A549 (cell line): ENCODE measurements at regions not wholly inside any gene's neighbourhood (a gene's known extent, or its start where the extent isn't known, plus 50 kb on each side); places are given as distances from the start of the nearest gene placed in this dataset.
"Not testable (repeated sequence)": the region's sequence is repeated elsewhere in the genome, so short reads cannot be mapped to it uniquely, and the experiment has no call there.

Source experiments
- ATAC-seq, 2 experiments: fragments of 200-7000 bp in 1 of 2; fragments of >200 bp in 1 of 2; cut with Nextera tagmentation in 1 of 2; cut with Tn5 transposase in 1 of 2; 3 replicates each; pipeline versions ENCODE4 v1.8.0 to v1.9.1; 2018 to 2020; ENCODE audit warnings: mild to moderate bottlenecking in 1 of 2, moderate library complexity in 1 of 2
- CTCF ChIA-PET: fragments of 300-600 bp; sonication (Branson Sonifier 250); formaldehyde crosslinking; extraction: SDS; loops from one replicate; lab custom pipeline; 2021; ENCODE audit warnings: antibody characterized with exemption, inconsistent platforms; lab: Yijun Ruan, JAX
- POLR2A ChIA-PET: fragments of 350-600 bp; formaldehyde crosslinking; extraction: SDS; loops from one replicate; lab custom pipeline; 2021; ENCODE audit warnings: antibody characterized with exemption, inconsistent platforms; lab: Yijun Ruan, JAX
- DNase-seq, 2 experiments: peaks; one replicate each; pipeline versions ENCODE4 v3.0.0 to v3.0.0-alpha.2; 2011 to 2016; ENCODE audit warnings: low read depth in 1 of 2, low spot score in 1 of 2
- FAIRE-seq: peaks from 2 replicates; lab custom pipeline; 2011; peaks lifted over from hg19 to GRCh38; lab: Jason Lieb, UNC
- H3K27ac ChIP-seq, 2 experiments: fragments of >200 bp; sonication (Bioruptor Twin); formaldehyde crosslinking; 3 replicates each; pipeline ENCODE4 v1.5.1; 2016 to 2017
- H3K4me1 ChIP-seq: fragments of >200 bp; sonication (Bioruptor Twin); formaldehyde crosslinking; 3 replicates; pipeline ENCODE4 v1.6.1; 2016
- H3K4me2 ChIP-seq: fragments of >200 bp; sonication (Bioruptor Twin); formaldehyde crosslinking; 3 replicates; pipeline ENCODE4 v1.6.1; 2016
- H3K4me3 ChIP-seq: fragments of >200 bp; sonication (Bioruptor Twin); formaldehyde crosslinking; 3 replicates; pipeline ENCODE4 v1.5.1; 2016
- H3K9me3 ChIP-seq: fragments of >200 bp; sonication (Bioruptor Twin); formaldehyde crosslinking; 3 replicates; pipeline ENCODE4 v1.6.1; 2016
- EHMT2 ChIP-seq: fragments of 200-600 bp; sonication (generic); IDR thresholded peaks from 2 replicates; pipeline ENCODE4 v1.6.1; 2016; ENCODE audit warnings: antibody characterized with exemption, low read depth, mild to moderate bottlenecking, moderate library complexity
- EP300 ChIP-seq, 2 experiments: fragments of >200 bp; sonication (Bioruptor Twin); formaldehyde crosslinking; IDR thresholded peaks; 2 replicates in 1 of 2; 3 replicates in 1 of 2; pipeline ENCODE4 v1.6.1; 2016 to 2017
- FOXS1 ChIP-seq: fragments of 250-450 bp; sonication (Bioruptor Pico); IDR thresholded peaks from 2 replicates; pipeline ENCODE4 v1.5.0; 2020; ENCODE audit warnings: mild to moderate bottlenecking, moderate library complexity
- GATA3 ChIP-seq: IDR thresholded peaks from 2 replicates; pipeline ENCODE4 v1.6.1; 2012; ENCODE audit warnings: borderline replicate concordance
- MAZ ChIP-seq: fragments of 150-350 bp; IDR thresholded peaks from 2 replicates; pipeline ENCODE4 v1.6.1; 2014; ENCODE audit warnings: antibody characterized with exemption, low read depth, low read length, borderline replicate concordance
- POLR2A ChIP-seq: IDR thresholded peaks from 2 replicates; pipeline ENCODE4 v1.6.1; 2012; ENCODE audit warnings: mild to moderate bottlenecking, low read length
- RNF2 ChIP-seq: fragments of 200-600 bp; sonication (generic); IDR thresholded peaks from 2 replicates; pipeline ENCODE4 v1.6.1; 2016; ENCODE audit warnings: low read depth, mild to moderate bottlenecking, antibody characterized with exemption, moderate library complexity, borderline replicate concordance
- ZC3H11A ChIP-seq: fragments of 450-650 bp; IDR thresholded peaks from 2 replicates; pipeline ENCODE4 v1.6.1; 2014; ENCODE audit warnings: antibody characterized with exemption, mild to moderate bottlenecking
- WGBS: methylation state at CpG from one replicate; pipeline ENCODE4 v1.1.6; 2017; ENCODE audit errors: missing lambda C conversion rate; 5-methylcytosine and 5-hydroxymethylcytosine counted together
- TF ChIP-seq, protein P1 (sequence below): IDR thresholded peaks from 2 replicates; pipeline ENCODE4 v1.6.1; 2012; ENCODE audit warnings: low read depth, borderline replicate concordance
- TF ChIP-seq, protein P2 (sequence below): fragments of 150-350 bp; IDR thresholded peaks from 2 replicates; pipeline ENCODE4 v1.6.1; 2014; ENCODE audit warnings: low read depth, mild to moderate bottlenecking, low read length
- TF ChIP-seq, protein P3 (sequence below): fragments of >200 bp; sonication (Bioruptor Twin); formaldehyde crosslinking; IDR thresholded peaks from 2 replicates; pipeline ENCODE4 v1.6.1; 2016
- TF ChIP-seq, protein P4 (sequence below): IDR thresholded peaks from 2 replicates; pipeline ENCODE4 v1.6.1; 2012
- TF ChIP-seq, protein P5 (sequence below): fragments of 200-600 bp; sonication (generic); IDR thresholded peaks from 2 replicates; pipeline ENCODE4 v1.6.1; 2016; ENCODE audit warnings: antibody characterized with exemption, mild to moderate bottlenecking, moderate library complexity

DNA sequence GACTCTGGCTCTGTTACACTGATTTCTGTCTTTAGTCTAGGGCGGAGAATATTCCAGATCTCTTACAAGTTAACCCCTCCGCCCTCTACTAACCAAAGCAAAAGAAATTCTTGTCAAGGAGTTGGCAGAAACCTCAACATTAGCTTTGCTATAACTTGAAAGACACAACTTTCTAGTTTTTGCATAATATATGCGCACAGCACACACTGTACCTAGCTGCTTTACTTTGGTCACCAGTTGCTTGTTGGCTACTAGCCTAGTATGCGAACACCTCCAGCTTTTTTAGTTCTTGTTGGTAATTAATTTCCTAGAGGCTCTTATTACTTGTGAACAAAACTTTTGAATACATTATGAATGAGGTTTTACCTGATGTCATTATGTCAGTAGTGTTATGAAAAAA, 348.8 kb upstream of the C2CD4B start (continued):
- no peak for TF ChIP-seq GATA3

DNA sequence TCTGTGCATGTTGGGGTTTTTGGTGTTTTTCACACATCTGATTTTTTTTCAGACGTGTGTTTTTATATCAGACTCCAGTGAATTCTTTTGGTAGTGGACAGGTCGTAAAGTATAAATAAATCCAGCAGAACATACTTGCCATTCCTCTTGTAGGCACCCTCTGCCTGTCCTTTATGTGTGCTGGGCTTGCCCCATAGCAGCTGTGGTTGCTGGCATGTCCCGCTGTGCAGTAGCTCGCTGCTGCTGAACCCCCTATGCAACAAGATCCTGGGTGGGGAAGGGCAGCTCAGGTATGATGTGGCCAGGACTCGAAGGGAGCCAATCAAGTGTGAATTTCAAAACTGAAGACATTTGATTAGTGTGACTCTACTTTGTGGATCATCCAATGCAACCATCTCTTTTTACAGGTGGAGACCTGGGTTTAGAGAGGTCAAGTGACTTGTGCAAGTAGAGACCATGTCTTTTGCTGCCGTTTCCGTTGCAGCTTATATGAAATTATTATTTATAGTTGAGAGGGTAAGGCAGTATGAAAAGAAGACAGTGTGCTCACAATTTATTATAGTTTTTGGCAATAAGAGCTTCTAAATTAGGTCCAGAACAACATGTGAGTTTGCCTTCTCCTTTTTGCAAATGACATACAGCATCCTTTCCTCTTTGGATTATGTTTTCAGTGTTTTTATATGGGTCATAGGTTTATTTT, 350.8 kb upstream of the C2CD4B start:
- no peak; the same call in 1 of the 2 replicates for TF ChIP-seq POLR2A
- TF ChIP-seq, protein P1, sequence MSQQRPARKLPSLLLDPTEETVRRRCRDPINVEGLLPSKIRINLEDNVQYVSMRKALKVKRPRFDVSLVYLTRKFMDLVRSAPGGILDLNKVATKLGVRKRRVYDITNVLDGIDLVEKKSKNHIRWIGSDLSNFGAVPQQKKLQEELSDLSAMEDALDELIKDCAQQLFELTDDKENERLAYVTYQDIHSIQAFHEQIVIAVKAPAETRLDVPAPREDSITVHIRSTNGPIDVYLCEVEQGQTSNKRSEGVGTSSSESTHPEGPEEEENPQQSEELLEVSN = no peak
- no peak for TF ChIP-seq EHMT2
- TF ChIP-seq, protein P2, sequence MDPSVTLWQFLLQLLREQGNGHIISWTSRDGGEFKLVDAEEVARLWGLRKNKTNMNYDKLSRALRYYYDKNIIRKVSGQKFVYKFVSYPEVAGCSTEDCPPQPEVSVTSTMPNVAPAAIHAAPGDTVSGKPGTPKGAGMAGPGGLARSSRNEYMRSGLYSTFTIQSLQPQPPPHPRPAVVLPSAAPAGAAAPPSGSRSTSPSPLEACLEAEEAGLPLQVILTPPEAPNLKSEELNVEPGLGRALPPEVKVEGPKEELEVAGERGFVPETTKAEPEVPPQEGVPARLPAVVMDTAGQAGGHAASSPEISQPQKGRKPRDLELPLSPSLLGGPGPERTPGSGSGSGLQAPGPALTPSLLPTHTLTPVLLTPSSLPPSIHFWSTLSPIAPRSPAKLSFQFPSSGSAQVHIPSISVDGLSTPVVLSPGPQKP = no peak
- TF ChIP-seq RNF2 = no peak
- TF ChIP-seq ZC3H11A = no peak
- TF ChIP-seq FOXS1 (CRISPR knock-in tag) = no peak
- TF ChIP-seq, protein P3, sequence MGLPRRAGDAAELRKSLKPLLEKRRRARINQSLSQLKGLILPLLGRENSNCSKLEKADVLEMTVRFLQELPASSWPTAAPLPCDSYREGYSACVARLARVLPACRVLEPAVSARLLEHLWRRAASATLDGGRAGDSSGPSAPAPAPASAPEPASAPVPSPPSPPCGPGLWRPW = no peak
- TF ChIP-seq MAZ = no peak
- no peak overlapping the region for H3K4me3 ChIP-seq
- no peaks in the 10 kb centered on the region for H3K9me3 ChIP-seq
- POLR2A ChIA-PET = no interaction called here
- CTCF ChIA-PET = interaction anchor here (1.1 kb wide), 1 partner anchor 12 kb away, joined by 4 read pairs; no protein-coding TSS in a partner anchor
- no peak overlapping the region for H3K4me2 ChIP-seq
- no peak overlapping the region for H3K27ac ChIP-seq
- no peak for ATAC-seq
- no peak for DNase-seq
- WGBS = 77% methylated on average over 7 of the region's 7 CpGs
- FAIRE-seq = no peak
- no peaks in the 10 kb centered on the region for H3K4me1 ChIP-seq

DNA sequence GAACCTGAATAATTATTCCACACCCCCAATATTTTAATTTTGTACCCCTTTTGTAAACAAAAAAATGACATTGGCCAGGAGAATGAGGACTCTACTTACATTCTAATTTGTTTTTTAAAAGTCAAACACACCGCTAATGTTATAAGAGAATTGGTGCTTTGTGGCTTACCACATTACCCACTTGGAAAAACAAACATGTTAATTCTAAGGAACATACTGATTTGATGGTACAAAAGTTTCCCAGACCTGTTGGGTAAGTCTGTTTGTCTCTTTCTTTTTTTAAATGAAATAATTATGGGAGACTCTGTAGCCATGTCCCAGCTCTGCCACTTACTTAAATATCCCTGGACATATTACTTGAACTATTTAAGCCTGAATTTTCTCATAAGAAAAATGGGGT, 352.5 kb upstream of the C2CD4B start:
- 97% methylated on average over 1 of the region's 1 CpG for WGBS
- POLR2A ChIA-PET = no interaction called here
- H3K4me3 ChIP-seq = no peak overlapping the region
- no peak overlapping the region for H3K4me2 ChIP-seq
- TF ChIP-seq EP300 (IDR thresholded peaks at IDR 0.05) = no peak
- TF ChIP-seq, protein P4, sequence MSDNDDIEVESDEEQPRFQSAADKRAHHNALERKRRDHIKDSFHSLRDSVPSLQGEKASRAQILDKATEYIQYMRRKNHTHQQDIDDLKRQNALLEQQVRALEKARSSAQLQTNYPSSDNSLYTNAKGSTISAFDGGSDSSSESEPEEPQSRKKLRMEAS = no peak
- TF ChIP-seq, protein P5, sequence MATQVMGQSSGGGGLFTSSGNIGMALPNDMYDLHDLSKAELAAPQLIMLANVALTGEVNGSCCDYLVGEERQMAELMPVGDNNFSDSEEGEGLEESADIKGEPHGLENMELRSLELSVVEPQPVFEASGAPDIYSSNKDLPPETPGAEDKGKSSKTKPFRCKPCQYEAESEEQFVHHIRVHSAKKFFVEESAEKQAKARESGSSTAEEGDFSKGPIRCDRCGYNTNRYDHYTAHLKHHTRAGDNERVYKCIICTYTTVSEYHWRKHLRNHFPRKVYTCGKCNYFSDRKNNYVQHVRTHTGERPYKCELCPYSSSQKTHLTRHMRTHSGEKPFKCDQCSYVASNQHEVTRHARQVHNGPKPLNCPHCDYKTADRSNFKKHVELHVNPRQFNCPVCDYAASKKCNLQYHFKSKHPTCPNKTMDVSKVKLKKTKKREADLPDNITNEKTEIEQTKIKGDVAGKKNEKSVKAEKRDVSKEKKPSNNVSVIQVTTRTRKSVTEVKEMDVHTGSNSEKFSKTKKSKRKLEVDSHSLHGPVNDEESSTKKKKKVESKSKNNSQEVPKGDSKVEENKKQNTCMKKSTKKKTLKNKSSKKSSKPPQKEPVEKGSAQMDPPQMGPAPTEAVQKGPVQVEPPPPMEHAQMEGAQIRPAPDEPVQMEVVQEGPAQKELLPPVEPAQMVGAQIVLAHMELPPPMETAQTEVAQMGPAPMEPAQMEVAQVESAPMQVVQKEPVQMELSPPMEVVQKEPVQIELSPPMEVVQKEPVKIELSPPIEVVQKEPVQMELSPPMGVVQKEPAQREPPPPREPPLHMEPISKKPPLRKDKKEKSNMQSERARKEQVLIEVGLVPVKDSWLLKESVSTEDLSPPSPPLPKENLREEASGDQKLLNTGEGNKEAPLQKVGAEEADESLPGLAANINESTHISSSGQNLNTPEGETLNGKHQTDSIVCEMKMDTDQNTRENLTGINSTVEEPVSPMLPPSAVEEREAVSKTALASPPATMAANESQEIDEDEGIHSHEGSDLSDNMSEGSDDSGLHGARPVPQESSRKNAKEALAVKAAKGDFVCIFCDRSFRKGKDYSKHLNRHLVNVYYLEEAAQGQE = no peak
- no peak for ATAC-seq
- no peak for DNase-seq
- no peaks in the 10 kb centered on the region for H3K4me1 ChIP-seq
- CTCF ChIA-PET = interaction anchor here (0.6 kb wide), 1 partner anchor 11 kb away, joined by 4 read pairs; no protein-coding TSS in a partner anchor
- H3K9me3 ChIP-seq = no peaks in the 10 kb centered on the region
- no peak overlapping the region for H3K27ac ChIP-seq
- peak; percentile 23 for FAIRE-seq

DNA sequence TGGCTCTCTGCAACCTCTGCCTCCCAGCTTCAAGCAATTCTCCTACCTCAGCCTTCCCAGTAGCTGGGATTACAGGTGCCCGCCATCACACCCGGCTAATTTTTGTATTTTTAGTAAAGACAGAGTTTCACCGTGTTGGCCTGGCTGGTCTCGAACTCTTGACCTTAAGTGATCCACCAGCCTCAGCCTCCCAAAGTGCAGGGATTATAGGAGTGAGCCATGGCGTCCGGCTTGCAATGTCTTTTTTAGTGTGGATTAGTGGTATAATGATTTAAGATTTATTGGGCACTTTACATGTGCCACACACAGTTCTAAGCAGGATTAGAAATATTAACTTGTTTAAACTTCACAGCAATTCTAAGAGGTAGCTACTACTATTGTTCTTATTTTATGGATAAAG, 353.6 kb upstream of the C2CD4B start:
- H3K27ac ChIP-seq, DNase-seq, H3K4me1 ChIP-seq, FAIRE-seq, H3K9me3 ChIP-seq, H3K4me3 ChIP-seq, H3K4me2 ChIP-seq, POLR2A ChIA-PET, ATAC-seq: not testable (repeated sequence)
- CTCF ChIA-PET = interaction anchor here (2.3 kb wide), 1 partner anchor 30 kb away, joined by 7 read pairs; no protein-coding TSS in a partner anchor
- 92% methylated on average over 6 of the region's 6 CpGs for WGBS
